Suppressor macrophage treated with lipopolysaccharide for 1 hour (primary cell): ENCODE measurements at regions not wholly inside any gene's neighbourhood (a gene's known extent, or its start where the extent isn't known, plus 50 kb on each side); places are given as distances from the start of the nearest gene placed in this dataset.

Experiments used
- DNase-seq, 3 donors: peaks; one replicate each; pipeline ENCODE4 v3.0.0-alpha.2; 2020 to 2022

- no peak for DNase-seq
These were observed 138.9 kb upstream of the CCND2 start for GRCh38 chr12:4134448-4135263.

GRCh38 chr12:4133636-4134447 lies 139.7 kb upstream of the CCND2 start:
- DNase-seq: peak; percentile 40 to 53 (median 52)

- DNase-seq: no peak
These were observed 140.5 kb upstream of the CCND2 start for GRCh38 chr12:4133029-4133428.

DNA sequence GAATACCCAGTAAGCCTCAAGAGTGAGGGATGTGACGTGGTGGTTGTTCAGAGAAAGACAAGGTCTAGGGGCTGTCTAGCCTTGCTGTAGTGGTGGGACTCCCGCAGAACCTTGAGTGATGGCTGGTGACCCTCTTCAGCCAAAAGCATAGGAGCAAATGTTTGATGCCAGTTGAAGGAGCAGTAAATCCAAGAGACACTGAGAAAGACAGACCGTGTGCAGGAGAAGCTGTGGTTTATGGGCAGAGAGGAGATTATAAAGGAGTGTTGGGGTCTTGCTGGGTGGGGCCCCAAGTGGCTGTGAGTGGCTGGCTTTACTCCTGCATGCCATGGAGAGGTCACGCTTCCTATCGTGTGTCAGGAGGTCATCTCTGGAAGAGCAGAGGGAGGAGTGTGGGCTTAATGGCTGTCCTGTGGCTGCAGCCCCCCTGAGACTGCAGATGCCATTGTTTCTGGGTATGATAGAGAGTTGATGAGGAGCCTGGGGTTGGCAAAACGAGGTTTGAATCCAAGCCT lies 152.0 kb upstream of the CCND2 start:
- DNase-seq: no peak

DNA sequence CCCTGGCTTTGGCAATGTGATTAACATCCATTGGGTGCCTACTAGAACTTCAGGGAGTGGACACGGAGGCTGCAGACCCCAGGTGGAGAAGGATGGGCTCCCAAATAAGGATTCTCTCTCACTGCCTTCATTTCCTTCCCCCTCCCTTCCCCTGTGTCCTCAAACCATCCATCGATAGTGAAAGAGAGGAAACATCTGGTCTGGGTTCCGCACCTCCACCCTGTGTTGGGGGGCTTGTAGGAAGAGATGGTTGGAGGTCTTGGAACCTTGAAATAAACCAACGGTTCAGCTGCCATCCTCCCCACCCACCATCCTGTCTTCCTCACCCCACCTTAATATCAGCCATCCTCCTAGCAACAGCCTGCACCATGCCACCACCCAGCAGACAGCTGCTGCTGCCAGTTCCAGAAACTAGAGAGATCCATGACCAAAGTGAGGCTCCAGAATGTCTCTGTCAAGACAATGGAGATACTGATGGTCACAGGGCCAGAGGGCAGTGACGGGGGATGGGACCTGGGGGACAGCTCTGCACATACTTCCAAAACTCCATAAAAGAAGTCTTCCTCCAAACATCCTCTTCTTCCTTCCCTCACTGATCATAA lies 153.1 kb upstream of the CCND2 start:
- DNase-seq: no peak

- no peak for DNase-seq
These were observed 154.3 kb upstream of the CCND2 start for GRCh38 chr12:4119157-4119761.

DNA sequence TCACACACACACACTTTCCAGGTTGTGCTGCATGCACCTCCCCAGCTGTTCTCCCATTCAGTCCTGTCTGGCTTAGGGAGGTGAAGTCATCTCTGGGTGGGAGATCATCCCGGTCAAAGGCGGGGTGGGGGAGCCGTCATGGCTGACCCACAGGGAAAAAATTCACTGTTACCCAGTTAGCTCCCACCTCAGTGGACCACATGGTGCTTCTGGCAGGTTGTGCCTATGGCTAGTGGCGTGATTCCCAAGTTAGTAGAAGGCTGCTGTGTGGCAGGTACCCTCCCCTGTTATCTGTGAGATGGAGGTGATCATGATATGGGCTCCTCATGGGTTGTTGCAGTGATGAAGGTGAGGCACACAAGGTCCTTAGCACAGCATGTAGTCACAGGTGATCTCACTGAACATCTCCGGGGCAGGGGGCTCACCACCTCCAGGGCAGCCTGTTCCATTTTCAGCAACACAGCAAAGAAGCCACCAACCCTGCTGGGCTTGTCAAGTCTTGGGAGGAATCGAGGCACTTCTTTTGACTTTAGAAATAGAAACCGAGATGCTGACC lies 154.9 kb upstream of the CCND2 start:
- DNase-seq: no peak

DNA sequence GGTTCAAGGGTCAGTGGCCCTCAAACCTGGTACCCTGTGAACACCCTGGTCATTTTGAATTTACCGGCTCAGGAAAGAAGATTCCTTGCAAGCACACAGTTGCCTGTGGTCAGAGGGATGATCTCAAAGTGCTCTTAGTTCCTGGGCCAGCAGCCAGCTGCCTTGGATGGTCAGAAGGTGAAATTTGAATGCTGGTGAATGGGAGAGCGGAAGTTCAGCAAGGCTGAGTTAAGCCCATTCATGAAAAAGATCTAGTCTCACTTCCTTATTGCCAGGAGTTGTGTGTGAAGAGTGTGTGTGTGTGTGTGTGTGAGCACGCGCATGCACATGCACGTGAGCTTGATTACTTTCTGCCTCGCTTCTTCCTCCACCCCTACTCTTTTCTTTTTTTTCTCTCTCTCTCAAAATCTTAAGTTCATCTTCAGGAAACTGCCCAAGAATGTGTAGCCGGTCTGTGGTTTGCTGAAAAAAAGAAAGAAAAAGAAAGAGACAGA lies 155.5 kb upstream of the CCND2 start:
- peak; percentile 70 to 85 (median 77) for DNase-seq

GRCh38 chr12:4117386-4118016 lies 156.1 kb upstream of the CCND2 start:
- peak in 1 of 3 donors; percentile 22 for DNase-seq

GRCh38 chr12:4116251-4117111 lies 157.1 kb upstream of the CCND2 start:
- DNase-seq: no peak

- no peak for DNase-seq
These were observed 158.0 kb upstream of the CCND2 start for GRCh38 chr12:4115570-4115969.

GRCh38 chr12:4114986-4115385 lies 158.6 kb upstream of the CCND2 start:
- no peak for DNase-seq

DNA sequence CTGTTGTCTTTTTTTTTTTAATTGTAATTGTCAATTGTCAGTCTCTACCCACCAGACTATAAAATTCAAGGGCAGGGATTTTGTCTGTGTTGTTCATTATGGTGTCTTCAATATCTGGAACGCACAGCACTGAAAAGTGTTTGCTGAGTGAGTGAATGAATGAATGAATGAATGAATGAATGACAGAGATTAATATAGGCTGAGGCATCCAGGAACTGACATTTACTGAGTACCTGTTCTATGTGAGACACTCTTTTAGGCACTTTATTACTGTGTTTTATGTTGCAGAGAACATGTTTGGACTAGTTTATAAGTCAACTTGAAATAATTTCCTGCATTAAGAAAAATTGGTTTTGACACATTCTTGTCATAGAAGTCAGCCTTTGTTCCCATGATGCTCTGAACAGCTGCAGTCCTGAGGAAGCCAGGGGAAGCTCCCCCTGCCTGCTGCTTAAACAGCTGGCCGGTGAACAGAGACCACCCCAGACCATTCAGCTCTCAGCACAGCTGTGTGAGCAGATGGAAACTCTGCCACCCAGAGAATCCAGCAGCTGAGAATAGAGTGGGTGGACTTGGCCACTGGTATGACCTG lies 160.7 kb upstream of the CCND2 start:
- no peak for DNase-seq

DNA sequence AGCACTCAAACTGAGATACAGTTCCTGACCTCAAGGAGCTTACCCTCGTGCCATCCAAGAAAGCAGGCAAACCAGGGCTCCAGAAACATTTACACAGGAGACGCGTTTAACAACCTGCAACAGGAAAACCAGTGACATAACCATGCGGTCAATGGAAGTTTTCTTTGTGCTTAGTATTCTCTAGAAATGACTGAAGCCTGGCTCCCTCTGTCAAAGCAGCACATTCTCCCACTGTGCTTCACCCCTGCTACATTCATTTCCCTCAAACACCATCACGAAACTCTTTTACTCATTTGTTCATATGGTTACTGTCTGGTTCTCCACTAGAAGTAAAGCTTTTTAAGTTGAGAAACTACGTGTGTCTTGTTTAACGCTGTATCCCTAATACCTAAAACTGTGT lies 161.3 kb upstream of the CCND2 start:
- DNase-seq: no peak

GRCh38 chr12:4111010-4111409 lies 162.6 kb upstream of the CCND2 start:
- no peak for DNase-seq

- no peak for DNase-seq
These were observed 163.7 kb upstream of the CCND2 start for GRCh38 chr12:4109826-4110225.

GRCh38 chr12:4108803-4109345 lies 164.7 kb upstream of the CCND2 start:
- DNase-seq: no peak

DNA sequence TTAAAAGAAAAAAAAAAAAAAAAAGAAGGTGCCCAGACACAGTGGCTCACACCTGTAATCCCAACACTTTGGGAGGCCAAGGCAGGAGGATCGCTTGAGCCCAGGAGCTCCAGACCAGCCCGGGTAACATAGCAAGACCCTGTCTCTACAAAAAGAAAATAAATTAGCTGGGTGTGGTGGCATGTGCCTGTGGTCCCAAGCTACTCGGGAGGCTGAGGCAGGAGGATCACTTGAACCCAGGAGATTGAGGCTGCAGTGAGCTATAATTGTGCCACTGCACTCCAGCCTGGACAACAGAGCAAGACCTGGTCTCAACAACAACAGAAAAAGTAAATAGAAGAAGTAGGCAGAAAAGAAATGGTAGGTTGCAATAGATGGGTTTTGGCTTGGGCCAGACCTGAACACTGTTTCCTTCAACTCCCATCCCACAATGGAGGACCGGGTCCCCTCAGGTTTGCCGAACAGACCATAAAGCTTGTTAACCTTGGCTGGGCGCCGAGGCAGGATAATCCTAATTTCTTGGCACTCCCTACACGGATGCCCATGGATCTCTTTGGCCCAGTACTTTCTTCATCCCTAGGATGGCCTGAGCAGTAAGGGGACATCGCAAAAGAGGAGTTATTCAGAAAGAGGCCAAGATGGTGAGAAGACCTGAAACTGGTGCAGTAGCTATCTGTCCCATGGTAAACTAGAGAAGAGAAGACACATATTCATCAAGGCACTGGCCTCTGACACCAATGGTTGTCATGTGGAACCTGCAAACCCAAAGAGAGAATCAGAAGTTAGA lies 165.5 kb upstream of the CCND2 start:
- no peak for DNase-seq

DNA sequence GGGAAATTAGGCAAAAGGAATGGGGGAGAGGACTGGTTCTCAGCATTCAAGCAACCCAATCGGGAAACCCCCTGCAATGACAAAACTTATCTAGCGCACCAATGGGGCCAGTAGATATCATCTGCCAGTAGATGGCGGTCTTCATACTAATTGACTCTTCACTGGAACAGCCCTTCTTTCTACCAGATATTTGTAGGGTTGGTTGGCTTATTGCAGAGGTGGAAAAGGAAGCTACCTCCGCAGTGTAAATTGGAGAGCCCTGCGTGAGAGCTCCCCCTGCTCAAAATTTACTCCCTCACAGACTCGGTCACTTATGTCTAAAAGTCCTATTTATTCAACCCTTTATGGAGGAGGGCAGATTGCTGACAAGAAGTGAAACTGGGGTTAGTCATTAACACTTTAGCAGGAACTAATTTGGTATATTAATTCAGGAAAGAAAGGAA lies 166.1 kb upstream of the CCND2 start:
- peak; percentile 91 to 95 (median 95) for DNase-seq
